DND-41 (cell line): ENCODE measurements at regions not wholly inside any gene's neighbourhood (a gene's known extent, or its start where the extent isn't known, plus 50 kb on each side); places are given as distances from the start of the nearest gene placed in this dataset.

Experiments
- ATAC-seq: fragments of 200-7000 bp; cut with Tn5 transposase; 3 replicates; pipeline ENCODE4 v1.9.1; 2021; ENCODE audit warnings: low read depth; ENCODE audit not compliant: insufficient read depth
- DNase-seq: peaks from one replicate; pipeline ENCODE4 v3.0.0-alpha.2; 2020
- H2AFZ ChIP-seq: 2 replicates; pipeline ENCODE4 v1.6.0; 2012; ENCODE audit warnings: low read depth, low read length
- H3K27ac ChIP-seq: 2 replicates; pipeline ENCODE4 v1.5.1; 2012; ENCODE audit warnings: low read length, inconsistent platforms
- H3K27me3 ChIP-seq: fragments of 200-600 bp; sonication (generic); 2 replicates; pipeline ENCODE4 v1.6.0; 2012; ENCODE audit warnings: low read length, mild to moderate bottlenecking, inconsistent platforms; ENCODE audit not compliant: insufficient read depth, poor library complexity
- H3K36me3 ChIP-seq: 2 replicates; pipeline ENCODE4 v1.5.1; 2012; ENCODE audit warnings: low read length, inconsistent platforms; ENCODE audit not compliant: insufficient read depth
- H3K4me1 ChIP-seq: 2 replicates; pipeline ENCODE4 v1.5.1; 2012; ENCODE audit warnings: mild to moderate bottlenecking, low read length; ENCODE audit not compliant: insufficient read depth
- H3K4me2 ChIP-seq: 2 replicates; pipeline ENCODE4 v1.6.0; 2012; ENCODE audit warnings: mild to moderate bottlenecking, moderate library complexity, low read length, inconsistent platforms; ENCODE audit not compliant: insufficient read depth
- H3K4me3 ChIP-seq, 2 experiments: fragments of 200-600 bp in 1 of 2; shearing (Covaris generic) in 1 of 2; 2 replicates each; pipeline ENCODE4 v1.5.1; 2012 to 2016; ENCODE audit warnings: inconsistent platforms in 2 of 2, low read length in 2 of 2, mild to moderate bottlenecking in 2 of 2, low read depth in 1 of 2, moderate library complexity in 1 of 2
- H3K79me2 ChIP-seq: 2 replicates; pipeline ENCODE4 v1.6.0; 2012; ENCODE audit warnings: low read length, inconsistent platforms; ENCODE audit not compliant: insufficient read depth
- H3K9ac ChIP-seq: 2 replicates; pipeline ENCODE4 v1.6.0; 2012; ENCODE audit warnings: low read depth, mild to moderate bottlenecking, inconsistent platforms, low read length, moderate library complexity
- H3K9me3 ChIP-seq: 2 replicates; pipeline ENCODE4 v1.5.1; 2012; ENCODE audit warnings: low read length, moderate library complexity, mild to moderate bottlenecking, inconsistent platforms; ENCODE audit not compliant: insufficient read depth, severe bottlenecking
- H4K20me1 ChIP-seq: 2 replicates; pipeline ENCODE4 v1.6.0; 2012; ENCODE audit warnings: low read length; ENCODE audit not compliant: insufficient read depth
- CTCF ChIP-seq: IDR thresholded peaks from 2 replicates; pipeline ENCODE4 v1.5.1; 2012; ENCODE audit warnings: borderline replicate concordance, low read length, moderate library complexity, mild to moderate bottlenecking; ENCODE audit not compliant: poor library complexity, severe bottlenecking; ENCODE audit errors: extremely low read depth
- EZH2 ChIP-seq: IDR thresholded peaks from 3 replicates; pipeline ENCODE4 v1.6.1; 2012; ENCODE audit warnings: borderline replicate concordance, low read depth, mild to moderate bottlenecking, moderate library complexity, low read length, inconsistent platforms; ENCODE audit not compliant: severe bottlenecking

- H3K27ac ChIP-seq: no peak overlapping the region
- no peak overlapping the region for H2AFZ ChIP-seq
- DNase-seq (no peak), ATAC-seq (no peak)
- H3K36me3 ChIP-seq: no peaks in the 10 kb centered on the region
- no peak overlapping the region for H3K9ac ChIP-seq
- no peaks in the 10 kb centered on the region for H3K9me3 ChIP-seq
- no peaks in the 10 kb centered on the region for H3K79me2 ChIP-seq
- TF ChIP-seq EZH2 (no peak), CTCF (no peak)
- H4K20me1 ChIP-seq: no peaks in the 10 kb centered on the region
- H3K4me2 ChIP-seq: no peak overlapping the region
- no peak overlapping the region for H3K4me3 ChIP-seq
- no peaks in the 10 kb centered on the region for H3K27me3 ChIP-seq
- H3K4me1 ChIP-seq: no peaks in the 10 kb centered on the region
Observed at GRCh38 chr6:139479433-139480222, 105.2 kb upstream of the CITED2 start.

- Histone ChIP-seq H3K4me3 (no peak overlapping the region), H3K79me2 (no peaks in the 10 kb centered on the region), H3K9me3 (no peaks in the 10 kb centered on the region), H3K4me1 (no peaks in the 10 kb centered on the region), H3K9ac (no peak overlapping the region), H3K27ac (no peak overlapping the region), H3K36me3 (no peaks in the 10 kb centered on the region), H3K27me3 (no peaks in the 10 kb centered on the region), H2AFZ (no peak overlapping the region), H4K20me1 (no peaks in the 10 kb centered on the region), H3K4me2 (no peak overlapping the region)
- TF ChIP-seq EZH2 (no peak), CTCF (no peak)
- ATAC-seq (no peak), DNase-seq (no peak)
Observed at GRCh38 chr6:139475646-139476045, 101.2 kb upstream of the CITED2 start.

GRCh38 chr6:139475241-139475640 is 100.8 kb upstream of the CITED2 start:
- Histone ChIP-seq H3K4me3 (no peak overlapping the region), H3K27ac (no peak overlapping the region), H3K9me3 (no peaks in the 10 kb centered on the region), H3K9ac (no peak overlapping the region), H4K20me1 (no peaks in the 10 kb centered on the region), H3K27me3 (no peaks in the 10 kb centered on the region), H3K79me2 (no peaks in the 10 kb centered on the region), H3K36me3 (no peaks in the 10 kb centered on the region), H3K4me1 (no peaks in the 10 kb centered on the region), H3K4me2 (no peak overlapping the region), H2AFZ (no peak overlapping the region)
- ATAC-seq: no peak
- no peak for DNase-seq
- TF ChIP-seq EZH2 (no peak), CTCF (no peak)
